NOMO-1 treated with DMSO at 0.1 percent for 48 hours (cell line): ENCODE measurements at regions not wholly inside any gene's neighbourhood (a gene's known extent, or its start where the extent isn't known, plus 50 kb on each side); places are given as distances from the start of the nearest gene placed in this dataset.
"Not testable (repeated sequence)": the region's sequence is repeated elsewhere in the genome, so short reads cannot be mapped to it uniquely, and the experiment has no call there.

Experiments used
- DNase-seq: peaks from one replicate; lab custom pipeline; 2025; ENCODE audit not compliant: unreplicated experiment; lab: John Stamatoyannopoulos, UW

GRCh38 chr17:5745111-5745813, 161.0 kb upstream of the NLRP1 start:
- DNase-seq: no peak

GRCh38 chr17:5747276-5747675, 163.0 kb upstream of the NLRP1 start:
- no peak for DNase-seq

GRCh38 chr17:5747964-5748363, 163.7 kb upstream of the NLRP1 start:
- no peak for DNase-seq

- no peak for DNase-seq
These were observed 169.1 kb upstream of the NLRP1 start for GRCh38 chr17:5753421-5753820.

- no peak for DNase-seq
These were observed 173.1 kb upstream of the NLRP1 start for GRCh38 chr17:5757314-5757907.

- no peak for DNase-seq
These were observed 174.3 kb upstream of the NLRP1 start for GRCh38 chr17:5758651-5759050.

- DNase-seq: no peak
These were observed 175.2 kb upstream of the NLRP1 start for GRCh38 chr17:5759501-5759925.

- no peak for DNase-seq
These were observed 177.9 kb upstream of the NLRP1 start for GRCh38 chr17:5762191-5762590.

- no peak for DNase-seq
These were observed 179.4 kb upstream of the NLRP1 start for GRCh38 chr17:5763595-5764306.

GRCh38 chr17:5769593-5770354, 185.5 kb upstream of the NLRP1 start:
- no peak for DNase-seq

- no peak for DNase-seq
These were observed 186.3 kb upstream of the NLRP1 start for GRCh38 chr17:5770441-5771270.

GRCh38 chr17:5771271-5771577, 186.9 kb upstream of the NLRP1 start:
- not testable (repeated sequence) for DNase-seq

- not testable (repeated sequence) for DNase-seq
These were observed 187.7 kb upstream of the NLRP1 start for GRCh38 chr17:5772017-5772416.

- no peak for DNase-seq
These were observed 188.4 kb upstream of the NLRP1 start for GRCh38 chr17:5772720-5773119.

- no peak for DNase-seq
These were observed 189.6 kb upstream of the NLRP1 start for GRCh38 chr17:5773816-5774360.

- DNase-seq: no peak
These were observed 190.8 kb upstream of the NLRP1 start for GRCh38 chr17:5775098-5775497.

- DNase-seq: no peak
These were observed 196.2 kb upstream of the NLRP1 start for GRCh38 chr17:5780476-5780875.

- DNase-seq: no peak
These were observed 197.1 kb upstream of the NLRP1 start for GRCh38 chr17:5781236-5781927.

- DNase-seq: no peak
These were observed 199.0 kb upstream of the NLRP1 start for GRCh38 chr17:5783269-5783668.

GRCh38 chr17:5783851-5784250, 199.5 kb upstream of the NLRP1 start:
- no peak for DNase-seq
